ENCODE measurements at regions not wholly inside any gene's neighbourhood (a gene's known extent, or its start where the extent isn't known, plus 50 kb on each side); places are given as distances from the start of the nearest gene placed in this dataset.

DNA sequence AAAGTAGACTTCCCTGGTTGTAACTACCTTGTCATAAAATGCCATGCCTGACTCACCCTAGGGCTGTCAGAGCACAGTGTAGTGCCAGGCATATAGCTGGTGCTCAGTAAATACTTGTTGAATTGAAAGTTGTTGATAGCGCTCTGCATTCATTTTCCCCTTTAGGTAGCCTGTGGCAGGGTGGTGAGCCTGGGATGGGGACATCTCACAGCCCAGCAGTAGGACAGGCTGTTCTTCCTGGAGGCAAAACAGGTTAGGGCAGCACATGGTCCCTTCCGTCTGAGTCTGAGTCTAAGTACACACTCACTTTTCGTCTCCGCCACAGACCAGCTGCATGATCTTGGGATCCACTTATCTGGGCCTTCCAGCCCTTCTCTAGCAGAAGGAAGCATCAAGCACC, 401.9 kb downstream of the ZSWIM6 start:
- Histone ChIP-seq H3K27me3 (ENCODE audit: control insufficient read depth, insufficient read depth, low read length) (no peaks in the 10 kb centered on the region), H3K4me1 (ENCODE audit: control insufficient read depth, insufficient read depth, low read length) (no peaks in the 10 kb centered on the region), H3K9me3 (ENCODE audit: control insufficient read depth, insufficient read depth, low read length) (no peaks in the 10 kb centered on the region), H3K4me3 (ENCODE audit: low read length) (no peak overlapping the region), H3K36me3 (ENCODE audit: control insufficient read depth, insufficient read depth, low read length) (no peaks in the 10 kb centered on the region), H3K27ac (ENCODE audit: low read length) (no peak overlapping the region)
- Mint-ChIP-seq H3K9me3 (peaks cover 0 to 6% of the 10 kb centered on the region in 2 donors), H3K4me1 (no peaks in the 10 kb centered on the region), H3K27me3 (ENCODE audit: low read depth in 2 of 2) (peaks cover 4 to 28% of the 10 kb centered on the region in 2 donors), H3K4me3 (no peak overlapping the region), H3K27ac (no peak overlapping the region), H3K36me3 (no peaks in the 10 kb centered on the region)
- WGBS (ENCODE audit: insufficient coverage): 96% methylated on average over 4 of the region's 4 CpGs
- intact Hi-C loops (cut with micrococcal nuclease): no loop called here
- DNase-seq (no peak), ATAC-seq (no peak)
- TF ChIP-seq, protein P1, sequence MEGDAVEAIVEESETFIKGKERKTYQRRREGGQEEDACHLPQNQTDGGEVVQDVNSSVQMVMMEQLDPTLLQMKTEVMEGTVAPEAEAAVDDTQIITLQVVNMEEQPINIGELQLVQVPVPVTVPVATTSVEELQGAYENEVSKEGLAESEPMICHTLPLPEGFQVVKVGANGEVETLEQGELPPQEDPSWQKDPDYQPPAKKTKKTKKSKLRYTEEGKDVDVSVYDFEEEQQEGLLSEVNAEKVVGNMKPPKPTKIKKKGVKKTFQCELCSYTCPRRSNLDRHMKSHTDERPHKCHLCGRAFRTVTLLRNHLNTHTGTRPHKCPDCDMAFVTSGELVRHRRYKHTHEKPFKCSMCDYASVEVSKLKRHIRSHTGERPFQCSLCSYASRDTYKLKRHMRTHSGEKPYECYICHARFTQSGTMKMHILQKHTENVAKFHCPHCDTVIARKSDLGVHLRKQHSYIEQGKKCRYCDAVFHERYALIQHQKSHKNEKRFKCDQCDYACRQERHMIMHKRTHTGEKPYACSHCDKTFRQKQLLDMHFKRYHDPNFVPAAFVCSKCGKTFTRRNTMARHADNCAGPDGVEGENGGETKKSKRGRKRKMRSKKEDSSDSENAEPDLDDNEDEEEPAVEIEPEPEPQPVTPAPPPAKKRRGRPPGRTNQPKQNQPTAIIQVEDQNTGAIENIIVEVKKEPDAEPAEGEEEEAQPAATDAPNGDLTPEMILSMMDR (IDR thresholded peaks at IDR 0.05): no peak

DNA sequence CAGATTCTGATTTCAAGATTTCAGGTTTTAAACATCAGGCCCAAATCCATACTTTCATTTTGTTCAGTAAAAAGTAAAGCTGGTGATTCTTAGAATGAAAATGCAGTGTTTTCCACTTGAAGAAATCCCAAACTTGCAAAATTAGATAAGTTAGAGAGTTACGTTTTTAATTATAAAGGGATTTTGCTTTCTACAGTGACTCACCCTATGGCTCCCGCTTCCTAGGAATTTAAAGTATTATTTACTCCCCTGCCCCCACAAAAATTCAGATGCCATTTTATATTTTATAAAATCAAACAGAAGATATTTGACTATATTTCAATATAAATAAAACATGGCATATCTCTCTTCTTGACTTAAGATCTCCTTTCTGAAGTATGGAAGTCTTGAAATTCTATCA, 402.9 kb downstream of the ZSWIM6 start:
- Histone ChIP-seq H3K36me3 (ENCODE audit: control insufficient read depth, insufficient read depth, low read length) (no peaks in the 10 kb centered on the region), H3K4me3 (ENCODE audit: low read length) (no peak overlapping the region), H3K9me3 (ENCODE audit: control insufficient read depth, insufficient read depth, low read length) (no peaks in the 10 kb centered on the region), H3K4me1 (ENCODE audit: control insufficient read depth, insufficient read depth, low read length) (no peaks in the 10 kb centered on the region), H3K27ac (ENCODE audit: low read length) (no peak overlapping the region), H3K27me3 (ENCODE audit: control insufficient read depth, insufficient read depth, low read length) (no peaks in the 10 kb centered on the region)
- Mint-ChIP-seq H3K36me3 (no peaks in the 10 kb centered on the region), H3K27me3 (ENCODE audit: low read depth in 2 of 2) (peaks cover 4 to 21% of the 10 kb centered on the region in 2 donors), H3K9me3 (peaks cover 0 to 6% of the 10 kb centered on the region in 2 donors), H3K4me3 (no peak overlapping the region), H3K4me1 (no peaks in the 10 kb centered on the region), H3K27ac (no peak overlapping the region)
- no CpG with 5 or more reads among the region's 2 CpGs for WGBS (ENCODE audit: insufficient coverage)
- DNase-seq (no peak), ATAC-seq (no peak)
- intact Hi-C loops (cut with micrococcal nuclease): no loop called here
- TF ChIP-seq, protein P1 (IDR thresholded peaks at IDR 0.05): no peak

DNA sequence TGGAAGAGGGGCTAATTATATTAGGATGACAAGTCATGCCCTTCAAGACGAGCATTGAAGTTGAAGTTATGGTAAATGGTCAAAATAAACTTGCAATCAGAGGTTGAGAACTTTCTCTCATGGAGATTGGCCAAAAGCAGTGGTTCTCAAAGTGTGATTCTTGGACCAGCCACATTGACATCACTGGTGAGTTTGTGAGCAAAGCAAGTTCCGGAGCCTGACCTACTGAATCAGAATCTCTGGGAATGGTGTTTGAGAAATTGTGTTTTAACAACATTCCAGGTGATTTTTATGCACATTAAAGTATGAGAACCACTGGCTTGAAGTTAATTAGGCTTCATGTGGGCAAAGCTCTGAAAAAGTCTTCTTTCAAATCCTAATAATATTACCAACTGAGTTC, 403.5 kb downstream of the ZSWIM6 start:
- no peak overlapping the region for H3K4me3 ChIP-seq (ENCODE audit: low read length)
- H3K27me3 Mint-ChIP-seq (ENCODE audit: low read depth in 2 of 2): peaks cover 4 to 17% of the 10 kb centered on the region in 2 donors
- 89% methylated on average over 2 of the region's 2 CpGs for WGBS (ENCODE audit: insufficient coverage)

DNA sequence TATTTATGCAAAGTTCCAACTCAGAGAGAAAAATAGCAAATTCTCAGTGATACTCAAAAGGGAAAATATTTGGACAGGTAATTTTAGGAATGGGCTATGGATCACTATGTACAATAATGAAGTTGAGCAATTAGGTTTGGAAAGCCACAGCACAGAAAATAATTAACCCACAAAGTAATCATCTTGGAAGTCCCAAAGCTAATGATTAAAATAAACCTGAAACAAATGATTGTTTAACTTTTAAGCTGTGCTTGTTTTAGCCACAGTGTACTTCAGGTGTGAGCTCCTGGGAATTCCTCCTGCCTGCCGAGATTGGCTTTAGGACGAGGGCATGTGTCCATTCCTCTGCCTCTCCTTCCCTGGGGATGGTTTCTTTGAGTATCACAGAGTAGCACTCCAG, 403.9 kb downstream of the ZSWIM6 start:
- Histone ChIP-seq H3K4me3 (ENCODE audit: low read length) (no peak overlapping the region), H3K4me1 (ENCODE audit: control insufficient read depth, insufficient read depth, low read length) (no peaks in the 10 kb centered on the region), H3K27me3 (ENCODE audit: control insufficient read depth, insufficient read depth, low read length) (no peaks in the 10 kb centered on the region), H3K27ac (ENCODE audit: low read length) (no peak overlapping the region), H3K36me3 (ENCODE audit: control insufficient read depth, insufficient read depth, low read length) (no peaks in the 10 kb centered on the region), H3K9me3 (ENCODE audit: control insufficient read depth, insufficient read depth, low read length) (no peaks in the 10 kb centered on the region)
- no peaks in the 10 kb centered on the region for H3K4me1 Mint-ChIP-seq
- TF ChIP-seq, protein P1 (IDR thresholded peaks at IDR 0.05): no peak
- H3K9me3 Mint-ChIP-seq: peaks cover 0 to 4% of the 10 kb centered on the region in 2 donors
- intact Hi-C loops (cut with micrococcal nuclease): no loop called here
- ATAC-seq (no peak), DNase-seq (no peak)
- no peak overlapping the region for H3K27ac Mint-ChIP-seq
- no peak overlapping the region for H3K4me3 Mint-ChIP-seq
- 83% methylated on average over 2 of the region's 2 CpGs for WGBS (ENCODE audit: insufficient coverage)
- no peaks in the 10 kb centered on the region for H3K36me3 Mint-ChIP-seq
- peaks cover 4 to 17% of the 10 kb centered on the region in 2 donors for H3K27me3 Mint-ChIP-seq (ENCODE audit: low read depth in 2 of 2)

More for the DNA sequence above, 403.5 kb downstream of the ZSWIM6 start:
- peaks cover 0 to 4% of the 10 kb centered on the region in 2 donors for H3K9me3 Mint-ChIP-seq
- Histone ChIP-seq H3K9me3 (ENCODE audit: control insufficient read depth, insufficient read depth, low read length) (no peaks in the 10 kb centered on the region), H3K27me3 (ENCODE audit: control insufficient read depth, insufficient read depth, low read length) (no peaks in the 10 kb centered on the region), H3K4me1 (ENCODE audit: control insufficient read depth, insufficient read depth, low read length) (no peaks in the 10 kb centered on the region), H3K27ac (ENCODE audit: low read length) (no peak overlapping the region), H3K36me3 (ENCODE audit: control insufficient read depth, insufficient read depth, low read length) (no peaks in the 10 kb centered on the region)
- H3K4me1 Mint-ChIP-seq: no peaks in the 10 kb centered on the region
- H3K36me3 Mint-ChIP-seq: no peaks in the 10 kb centered on the region
- H3K27ac Mint-ChIP-seq: no peak overlapping the region
- no peak for DNase-seq
- no peak for ATAC-seq
- H3K4me3 Mint-ChIP-seq: no peak overlapping the region
- TF ChIP-seq, protein P1 (IDR thresholded peaks at IDR 0.05): no peak
- intact Hi-C loops (cut with micrococcal nuclease): no loop called here

Data from natural killer cell (primary cell).